Erythroblast (primary cell): ENCODE measurements at regions not wholly inside any gene's neighbourhood (a gene's known extent, or its start where the extent isn't known, plus 50 kb on each side); places are given as distances from the start of the nearest gene placed in this dataset.
A peak's percentile ranks its signal among the peaks of the same experiment; 100 is the strongest.
"Not testable (repeated sequence)": the region's sequence is repeated elsewhere in the genome, so short reads cannot be mapped to it uniquely, and the experiment has no call there.

Experiments
- DNase-seq, 2 experiments: peaks; one replicate each; lab custom pipeline; 2025; lab: John Stamatoyannopoulos, UW
- GATA1 ChIP-seq: IDR thresholded peaks from 2 replicates; pipeline ENCODE4 v1.6.1; 2011; ENCODE audit warnings: low read depth, mild to moderate bottlenecking, control low read depth, low read length, moderate library complexity
- POLR2A ChIP-seq: IDR thresholded peaks from 2 replicates; pipeline ENCODE4 v1.6.1; 2011; ENCODE audit warnings: mild to moderate bottlenecking, low read length

DNA sequence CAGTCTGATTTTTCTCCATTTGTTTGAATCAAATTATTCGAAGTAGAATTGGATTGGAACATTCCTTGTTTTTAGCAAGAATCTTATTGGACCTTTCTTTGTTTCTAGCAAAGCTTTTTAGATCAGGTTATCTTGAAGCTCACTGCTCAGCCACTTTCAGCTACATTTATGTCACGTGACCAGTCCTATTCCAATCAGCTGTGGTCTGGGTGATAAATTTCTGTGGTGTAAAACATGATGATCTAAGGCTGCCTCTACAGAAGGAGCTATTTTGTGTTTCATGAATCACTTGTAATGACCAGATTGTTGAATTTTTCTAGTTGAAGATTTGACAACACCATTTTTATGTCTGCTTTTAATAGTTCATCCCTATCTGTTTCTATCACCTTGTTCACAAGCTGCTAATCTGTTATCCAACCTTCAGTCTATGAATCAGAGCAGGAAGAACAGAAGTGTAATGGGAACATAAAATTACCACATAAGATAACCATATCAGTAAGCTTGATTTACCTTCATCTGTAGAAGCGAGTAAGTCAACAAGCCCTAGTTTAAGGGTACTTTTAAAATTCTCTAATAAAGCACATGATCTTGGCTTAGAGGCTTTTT is 101.0 kb upstream of the MAP3K7 start:
- TF ChIP-seq GATA1, result no peak

DNA sequence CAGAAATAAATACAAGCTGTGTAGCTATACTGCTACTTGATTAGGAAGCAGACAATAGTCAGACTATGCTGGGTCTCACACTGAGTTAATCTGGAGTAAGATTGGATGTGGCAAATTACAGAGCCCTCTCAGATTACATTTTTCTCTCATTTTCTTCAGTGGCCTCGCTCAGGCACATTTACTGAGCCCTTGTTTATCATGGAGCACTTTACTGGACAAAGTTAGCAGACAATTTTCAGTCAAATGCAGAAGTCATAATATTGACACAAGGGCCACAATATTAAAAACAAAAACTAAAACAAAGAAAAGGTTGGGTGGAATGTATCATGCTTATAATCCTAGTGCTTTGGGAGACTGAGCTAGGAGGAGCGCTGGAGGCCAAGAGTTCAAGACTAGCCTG is 95.0 kb upstream of the MAP3K7 start:
- no peak for DNase-seq
- TF ChIP-seq POLR2A (no peak), GATA1 (no peak)

More for the DNA sequence above, 101.0 kb upstream of the MAP3K7 start:
- DNase-seq, result no peak

DNA sequence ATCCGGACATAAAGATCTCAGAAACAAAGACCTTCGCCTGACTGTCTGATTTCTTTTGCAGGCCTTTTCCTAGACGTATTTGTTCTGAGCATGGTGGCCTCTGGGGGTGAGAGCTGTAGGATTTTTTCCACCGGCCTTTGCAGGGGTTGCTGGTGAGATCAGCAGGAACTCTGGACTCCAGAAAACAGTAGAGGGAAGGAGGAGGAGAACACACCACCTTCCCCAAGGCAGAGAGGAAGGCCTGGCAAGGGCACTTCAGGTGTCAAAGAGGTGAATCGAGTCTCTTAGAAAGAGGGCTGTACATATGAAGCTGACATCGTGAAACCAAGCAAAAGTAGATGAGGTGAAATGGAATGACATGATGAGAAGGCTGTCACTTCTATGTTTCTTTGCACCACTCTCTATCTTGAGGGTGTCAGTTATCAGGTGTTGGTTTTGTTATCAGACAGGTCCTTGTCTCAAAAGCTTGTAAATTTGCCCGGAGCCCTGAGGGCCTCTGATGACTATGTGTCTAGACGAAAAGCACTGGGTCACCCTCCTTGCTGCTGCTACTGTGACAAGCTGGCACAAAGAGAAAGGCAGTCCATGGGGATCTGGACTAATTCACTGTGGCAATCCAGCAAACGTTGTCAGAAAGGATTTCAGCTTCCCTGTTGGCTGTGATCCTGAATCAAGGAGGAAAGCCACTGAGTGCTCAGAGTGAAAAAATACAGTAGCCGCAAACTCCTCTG is 91.3 kb upstream of the MAP3K7 start:
- TF ChIP-seq POLR2A (no peak), GATA1 (no peak)
- DNase-seq, result no peak

DNA sequence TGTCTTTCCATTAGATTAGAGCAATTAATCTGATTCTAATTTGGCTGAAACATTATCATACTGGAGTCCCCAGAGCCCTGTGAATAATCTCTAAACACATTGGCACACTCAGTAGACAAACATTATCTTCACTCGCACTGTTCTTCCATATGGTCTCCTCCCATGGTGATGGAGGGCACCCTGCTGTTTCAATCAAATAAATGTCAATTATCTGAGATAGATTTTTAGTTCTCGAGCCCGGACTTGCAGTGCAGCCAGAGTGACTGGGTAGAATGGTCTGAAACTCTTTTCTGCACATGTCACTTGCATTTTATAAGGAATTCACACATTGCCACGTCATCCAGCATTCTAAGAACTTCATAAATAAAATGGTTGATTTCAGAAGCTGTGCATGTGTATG is 90.6 kb upstream of the MAP3K7 start:
- TF ChIP-seq GATA1 (no peak), POLR2A (no peak)
- DNase-seq, result peak in 1 of 2 experiments; percentile 2

DNA sequence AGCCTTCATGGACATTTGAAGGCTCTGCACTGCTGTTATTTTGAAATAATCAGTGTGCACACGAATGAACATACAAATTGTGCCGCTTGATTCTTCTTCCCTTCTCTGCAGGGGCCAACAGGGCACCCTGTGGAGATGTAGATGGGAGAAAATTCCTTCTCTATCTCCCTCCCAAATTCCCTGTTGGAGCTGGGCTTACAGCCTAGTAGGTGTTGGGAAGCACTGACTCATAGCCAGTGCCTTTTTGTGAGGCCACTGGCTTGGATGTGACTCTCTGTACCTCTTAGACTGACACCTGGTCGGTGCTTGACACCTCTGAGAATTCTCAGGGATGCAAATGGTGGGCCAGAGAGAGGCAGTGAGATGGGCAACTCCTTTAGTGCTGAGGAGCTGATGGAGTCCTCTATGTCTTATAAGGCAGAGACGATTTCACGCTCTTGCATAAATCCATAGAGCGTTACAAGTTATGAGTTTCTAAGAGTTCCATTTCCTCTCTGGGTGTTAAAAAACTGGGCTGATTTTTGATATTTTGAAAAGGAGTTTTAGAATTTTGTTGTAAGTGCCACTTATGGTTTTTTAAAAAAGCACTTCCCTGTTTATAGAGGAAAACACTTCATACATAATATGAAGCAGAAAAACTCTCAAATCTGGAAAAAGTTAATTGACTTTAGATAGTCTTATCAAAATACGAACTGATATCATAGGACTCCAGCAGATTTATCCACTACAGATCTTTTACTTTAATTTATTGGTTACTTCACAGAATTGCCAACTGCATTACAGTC is 89.8 kb upstream of the MAP3K7 start:
- no peak for DNase-seq
- TF ChIP-seq POLR2A, result no peak
- TF ChIP-seq GATA1, result no peak

DNA sequence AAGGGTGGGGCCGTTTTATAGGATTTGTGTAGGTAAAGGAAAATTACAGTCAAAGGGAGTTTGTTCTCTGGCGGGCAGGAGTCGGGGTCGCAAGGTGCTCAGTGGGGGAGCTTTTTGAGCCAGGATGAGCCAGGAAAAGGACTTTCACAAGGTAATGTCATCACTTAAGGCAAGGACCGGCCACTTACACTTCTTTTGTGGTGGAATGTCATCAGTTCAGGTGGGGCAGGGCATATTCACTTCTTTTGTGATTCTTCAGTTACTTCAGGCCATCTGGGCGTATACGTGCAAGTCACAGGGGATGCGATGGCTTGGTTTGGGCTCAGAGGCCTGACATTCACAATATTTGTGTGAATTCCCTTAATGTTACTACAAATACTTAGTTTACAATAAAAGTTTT is 88.2 kb upstream of the MAP3K7 start:
- not testable (repeated sequence) for DNase-seq

DNA sequence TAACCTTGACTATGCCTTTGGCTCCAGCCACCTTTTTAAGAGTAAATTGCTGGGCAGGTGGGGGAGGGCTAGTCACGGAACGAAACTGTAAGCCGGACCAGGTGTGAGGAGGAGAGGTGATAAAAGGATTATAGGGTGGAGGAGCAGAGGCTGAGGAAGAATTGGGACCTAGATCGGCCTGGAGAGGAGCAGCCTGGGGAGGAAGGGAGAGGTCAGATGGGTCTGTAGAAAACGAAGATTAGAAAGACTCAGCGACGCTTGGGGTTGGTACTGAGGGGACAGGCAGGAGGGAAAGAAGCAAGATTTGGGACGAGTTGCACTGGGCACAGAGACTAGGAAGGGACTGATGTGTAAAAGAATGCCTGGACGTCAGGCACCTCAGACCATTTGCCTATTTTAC is 87.2 kb upstream of the MAP3K7 start:
- not testable (repeated sequence) for DNase-seq

DNA sequence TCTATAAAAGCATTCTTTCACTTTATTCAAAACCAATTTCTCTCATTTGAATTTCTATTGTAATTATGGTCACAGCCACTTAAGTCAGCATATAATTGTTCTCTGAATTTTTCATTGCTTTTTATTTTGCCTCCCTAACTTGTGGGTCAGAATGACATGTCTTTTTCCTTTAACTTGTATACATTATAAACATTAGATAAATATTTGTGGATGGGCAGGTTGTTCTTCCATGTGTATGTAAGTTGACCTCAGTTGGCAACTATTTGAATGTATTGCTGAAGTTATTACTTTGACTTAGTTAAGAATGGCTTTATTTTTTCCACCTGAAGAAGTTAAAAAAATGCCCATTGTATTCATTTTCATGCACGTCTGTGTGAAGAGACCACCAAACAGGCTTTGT is 83.0 kb upstream of the MAP3K7 start:
- DNase-seq, result no peak
- TF ChIP-seq GATA1, result no peak
- no peak for TF ChIP-seq POLR2A

DNA sequence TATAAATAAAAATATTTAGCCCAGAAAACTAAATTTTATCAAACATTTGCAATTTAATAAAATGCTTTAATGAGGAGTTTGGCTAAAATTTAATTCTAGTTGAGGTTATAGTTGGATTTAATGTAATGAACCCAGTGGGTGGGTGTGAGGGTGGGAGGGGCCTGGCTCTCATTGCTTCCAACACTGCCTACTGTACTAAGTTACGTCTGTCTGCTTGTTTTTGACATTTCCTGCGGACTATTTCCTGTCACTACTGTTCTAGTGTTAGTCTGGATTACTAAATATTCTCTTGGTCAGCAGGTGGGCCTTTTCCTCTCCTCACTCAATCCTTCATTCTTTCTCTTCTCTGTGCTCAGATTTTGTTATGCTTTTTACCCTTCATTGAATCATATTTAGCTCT is 82.5 kb upstream of the MAP3K7 start:
- no peak for TF ChIP-seq GATA1
- TF ChIP-seq POLR2A, result no peak

DNA sequence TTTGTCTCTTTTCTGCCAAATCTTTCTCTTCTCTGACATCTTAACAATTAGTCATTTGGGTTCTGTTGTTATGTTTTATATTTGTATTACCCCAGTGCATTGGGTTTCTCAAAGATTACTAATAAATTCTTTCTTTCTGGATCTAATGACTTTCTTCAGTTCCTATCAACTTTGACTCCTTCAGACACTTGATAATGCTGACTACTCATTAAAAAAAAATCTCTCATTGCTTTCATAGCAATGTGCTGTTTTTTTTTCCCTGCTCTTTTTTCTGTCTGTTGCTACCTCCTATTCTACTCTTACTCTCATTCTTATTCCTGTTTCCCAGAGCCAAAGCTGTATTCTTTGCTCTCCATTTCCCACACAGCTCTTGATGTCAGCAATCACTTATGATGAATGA is 81.3 kb upstream of the MAP3K7 start:
- TF ChIP-seq GATA1 (no peak), POLR2A (no peak)

More for the DNA sequence above, 82.5 kb upstream of the MAP3K7 start:
- DNase-seq, result no peak

DNA sequence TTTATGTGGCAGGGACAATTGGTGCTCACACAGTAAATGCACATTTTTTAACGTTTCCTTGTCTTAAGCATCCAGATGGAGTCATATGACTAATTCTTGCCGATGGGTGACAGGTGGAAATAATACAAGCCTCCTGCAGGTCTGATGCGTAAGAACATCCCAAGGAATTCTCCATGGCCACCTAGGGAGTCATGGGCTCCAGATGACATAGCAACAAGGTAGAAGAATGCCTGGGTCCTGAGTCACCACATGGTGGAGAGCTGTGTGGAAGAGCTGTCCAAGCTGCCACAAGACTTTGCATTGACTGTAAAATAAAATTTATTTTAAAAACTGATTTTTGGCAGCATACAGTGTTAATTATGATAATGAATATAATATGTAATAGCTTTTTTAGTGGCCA is 77.0 kb upstream of the MAP3K7 start:
- TF ChIP-seq POLR2A, result no peak
- TF ChIP-seq GATA1, result no peak
- DNase-seq, result no peak

More for the DNA sequence above, 81.3 kb upstream of the MAP3K7 start:
- no peak for DNase-seq

DNA sequence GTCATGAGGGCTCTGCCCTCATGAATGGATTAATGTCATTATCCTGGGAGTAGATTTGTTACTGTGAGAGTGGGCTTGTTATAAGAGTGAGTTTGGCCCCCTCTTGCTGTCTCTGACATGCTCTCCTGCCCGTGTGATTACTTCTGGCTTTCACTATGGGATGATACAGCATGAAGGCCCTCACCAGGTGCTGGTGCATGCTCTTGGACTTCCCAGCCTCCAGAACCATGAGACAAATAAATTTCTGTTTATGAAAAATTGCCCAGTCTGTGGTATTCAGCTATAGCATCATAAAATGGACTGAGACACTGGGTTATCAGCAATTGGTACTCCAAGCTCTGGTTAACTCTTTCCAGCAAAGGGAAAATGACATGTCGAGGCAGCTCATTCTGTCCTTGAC is 76.2 kb upstream of the MAP3K7 start:
- no peak for DNase-seq
- no peak for TF ChIP-seq GATA1
- no peak for TF ChIP-seq POLR2A

DNA sequence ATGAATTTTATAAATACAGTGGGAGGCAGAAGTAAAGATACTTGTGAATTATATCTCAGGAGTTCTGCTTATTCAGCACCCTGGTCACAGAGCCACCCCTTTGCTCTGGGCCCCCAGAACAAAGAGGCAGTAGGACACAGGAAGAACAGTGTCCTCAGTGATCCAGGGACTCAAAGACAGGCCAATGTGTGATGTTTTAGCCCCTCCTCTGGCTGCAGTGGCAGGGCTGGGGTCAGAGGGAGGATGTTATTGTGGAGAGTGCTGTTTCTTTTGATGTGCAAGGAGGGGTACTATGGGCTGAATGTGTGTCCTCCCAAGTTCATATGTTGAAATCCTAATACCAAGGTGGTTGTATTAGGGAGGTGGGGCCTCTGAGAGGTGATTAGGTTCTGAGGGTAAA is 74.1 kb upstream of the MAP3K7 start:
- no peak for TF ChIP-seq POLR2A
- no peak for TF ChIP-seq GATA1
- no peak for DNase-seq

DNA sequence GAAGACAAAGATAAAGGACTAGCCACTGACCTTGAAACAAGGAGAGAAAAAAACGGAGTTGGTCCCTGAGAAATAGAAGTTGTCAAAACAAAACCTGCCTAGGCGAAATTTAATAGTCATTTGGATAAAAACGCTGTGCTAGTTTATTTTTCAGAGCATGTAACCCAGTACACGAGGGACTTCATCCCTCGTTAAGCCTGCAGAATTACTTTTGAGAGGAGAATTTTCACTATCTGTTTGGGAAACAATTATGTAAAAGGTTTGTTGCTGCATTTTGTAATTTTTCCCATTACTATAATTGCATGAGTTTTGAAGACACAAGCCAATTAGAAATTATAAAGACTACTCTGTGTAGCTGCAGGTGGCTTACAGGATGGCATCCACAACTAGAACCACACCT is 71.6 kb upstream of the MAP3K7 start:
- DNase-seq, result no peak
- TF ChIP-seq POLR2A (no peak), GATA1 (no peak)
